ENCODE measurements at regions not wholly inside any gene's neighbourhood (a gene's known extent, or its start where the extent isn't known, plus 50 kb on each side); places are given as distances from the start of the nearest gene placed in this dataset.

- TF ChIP-seq CTCF (IDR thresholded peaks at IDR 0.05): no peak
- TF ChIP-seq POLR2A (IDR thresholded peaks at IDR 0.05): no peak
These were observed 132.3 kb upstream of the RPL38 start for GRCh38 chr17:74070998-74071679.
